ENCODE measurements at regions not wholly inside any gene's neighbourhood (a gene's known extent, or its start where the extent isn't known, plus 50 kb on each side); places are given as distances from the start of the nearest gene placed in this dataset.

DNA sequence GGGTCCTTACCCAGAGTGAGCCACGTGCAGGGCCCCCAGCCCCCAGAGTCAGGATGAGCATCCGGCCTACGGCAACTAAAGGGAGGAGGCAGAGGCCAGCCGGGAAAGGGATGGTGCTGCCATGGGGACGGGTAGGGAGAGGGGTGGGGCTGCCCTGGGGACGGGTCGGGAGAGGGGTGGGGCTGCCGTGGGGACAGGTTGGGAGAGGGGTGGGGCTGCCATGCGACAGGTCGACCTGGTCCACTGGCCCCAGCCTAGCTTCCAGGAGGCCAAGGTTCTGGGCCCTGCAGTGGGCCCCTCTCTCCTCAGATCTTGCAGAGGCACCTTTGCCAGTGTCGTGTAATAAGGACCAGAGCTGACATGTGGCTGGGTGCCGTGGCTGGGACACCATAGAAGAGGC is 187.7 kb downstream of the BRD1 start:
- no peaks in the 10 kb centered on the region for H3K9me3 ChIP-seq (ENCODE audit: insufficient read depth, low read depth, low read length)
- H3K4me2 ChIP-seq (ENCODE audit: low read depth, low read length, poor library complexity, severe bottlenecking): no peak overlapping the region
- H3K4me3 ChIP-seq (ENCODE audit: low read length, poor library complexity, severe bottlenecking): no peak overlapping the region
- H3K27me3 ChIP-seq (ENCODE audit: insufficient read depth, low read length, poor library complexity, severe bottlenecking): no peaks in the 10 kb centered on the region
- no peaks in the 10 kb centered on the region for H3K4me1 ChIP-seq (ENCODE audit: insufficient read depth, low read length, poor library complexity, severe bottlenecking)
- H3K36me3 ChIP-seq (ENCODE audit: insufficient read depth, low read length): no peaks in the 10 kb centered on the region
- TF ChIP-seq CTCF (conservative IDR thresholded peaks at IDR 0.05; ENCODE audit: low read length): no peak
- TF ChIP-seq EZH2phosphoT487 (IDR thresholded peaks at IDR 0.05; ENCODE audit: borderline replicate concordance): no peak
- no peak overlapping the region for H2AFZ ChIP-seq (ENCODE audit: low read length)
- no peak overlapping the region for H3K9ac ChIP-seq (ENCODE audit: low read depth, low read length, poor library complexity, severe bottlenecking)
- H3F3A ChIP-seq (ENCODE audit: low read depth): no peaks in the 10 kb centered on the region
- H4K20me1 ChIP-seq (ENCODE audit: insufficient read depth, low read length, poor library complexity, severe bottlenecking): peaks cover 28% of the 10 kb centered on the region
- H3K9me2 ChIP-seq (replicated peaks; ENCODE audit: low read depth, low read length): no peaks in the 10 kb centered on the region
- peaks cover 95% of the 10 kb centered on the region; the same call in 1 of the 2 replicates for H3K79me2 ChIP-seq (ENCODE audit: insufficient read depth, low read length)

DNA sequence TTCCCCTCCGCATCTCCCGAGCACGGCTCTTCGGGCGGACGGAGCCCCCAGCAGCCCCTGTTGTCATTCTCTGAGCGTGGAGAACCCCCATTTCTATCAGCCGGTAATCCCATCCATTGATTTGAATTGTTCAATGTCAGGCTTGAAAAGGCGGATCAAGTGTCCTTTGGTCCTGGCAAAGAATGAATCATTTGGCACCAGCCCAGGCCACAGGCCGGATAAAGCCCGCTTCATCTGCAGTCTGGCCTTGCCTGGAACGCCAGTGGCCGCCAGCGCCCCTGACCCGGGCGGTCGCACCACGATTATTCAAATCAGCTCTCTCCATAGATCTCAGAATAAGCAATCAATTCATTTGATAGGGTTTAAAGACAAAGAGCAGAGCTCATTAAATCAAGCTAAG is 188.9 kb downstream of the BRD1 start:
- TF ChIP-seq EZH2phosphoT487 (IDR thresholded peaks at IDR 0.05; ENCODE audit: borderline replicate concordance): no peak
- no peak for TF ChIP-seq CTCF (conservative IDR thresholded peaks at IDR 0.05; ENCODE audit: low read length)
- Histone ChIP-seq H3F3A (ENCODE audit: low read depth) (no peaks in the 10 kb centered on the region), H3K36me3 (ENCODE audit: insufficient read depth, low read length) (no peaks in the 10 kb centered on the region), H3K9me2 (replicated peaks; ENCODE audit: low read depth, low read length) (no peaks in the 10 kb centered on the region), H4K20me1 (ENCODE audit: insufficient read depth, low read length, poor library complexity, severe bottlenecking) (peaks cover 28% of the 10 kb centered on the region), H3K79me2 (ENCODE audit: insufficient read depth, low read length) (peaks cover 95% of the 10 kb centered on the region; the same call in 1 of the 2 replicates), H3K4me2 (ENCODE audit: low read depth, low read length, poor library complexity, severe bottlenecking) (no peak overlapping the region), H2AFZ (ENCODE audit: low read length) (no peak overlapping the region), H3K27me3 (ENCODE audit: insufficient read depth, low read length, poor library complexity, severe bottlenecking) (no peaks in the 10 kb centered on the region), H3K9me3 (ENCODE audit: insufficient read depth, low read depth, low read length) (no peaks in the 10 kb centered on the region), H3K9ac (ENCODE audit: low read depth, low read length, poor library complexity, severe bottlenecking) (no peak overlapping the region), H3K4me1 (ENCODE audit: insufficient read depth, low read length, poor library complexity, severe bottlenecking) (no peaks in the 10 kb centered on the region), H3K4me3 (ENCODE audit: low read length, poor library complexity, severe bottlenecking) (no peak overlapping the region)

- no peak for TF ChIP-seq CTCF (conservative IDR thresholded peaks at IDR 0.05; ENCODE audit: low read length)
- TF ChIP-seq EZH2phosphoT487 (IDR thresholded peaks at IDR 0.05; ENCODE audit: borderline replicate concordance): no peak
- Histone ChIP-seq H2AFZ (ENCODE audit: low read length) (no peak overlapping the region), H3K4me1 (ENCODE audit: insufficient read depth, low read length, poor library complexity, severe bottlenecking) (no peaks in the 10 kb centered on the region), H3K9ac (ENCODE audit: low read depth, low read length, poor library complexity, severe bottlenecking) (no peak overlapping the region), H3F3A (ENCODE audit: low read depth) (no peaks in the 10 kb centered on the region), H3K4me3 (ENCODE audit: low read length, poor library complexity, severe bottlenecking) (no peak overlapping the region), H3K27me3 (ENCODE audit: insufficient read depth, low read length, poor library complexity, severe bottlenecking) (no peaks in the 10 kb centered on the region), H4K20me1 (ENCODE audit: insufficient read depth, low read length, poor library complexity, severe bottlenecking) (peaks cover 27% of the 10 kb centered on the region), H3K79me2 (ENCODE audit: insufficient read depth, low read length) (peaks cover 91% of the 10 kb centered on the region; the same call in 1 of the 2 replicates), H3K4me2 (ENCODE audit: low read depth, low read length, poor library complexity, severe bottlenecking) (no peak overlapping the region), H3K9me3 (ENCODE audit: insufficient read depth, low read depth, low read length) (no peaks in the 10 kb centered on the region), H3K36me3 (ENCODE audit: insufficient read depth, low read length) (no peaks in the 10 kb centered on the region), H3K9me2 (replicated peaks; ENCODE audit: low read depth, low read length) (no peaks in the 10 kb centered on the region)
Measured at GRCh38 chr22:49638001-49638400, 189.7 kb downstream of the BRD1 start.
